ENCODE measurements at regions not wholly inside any gene's neighbourhood (a gene's known extent, or its start where the extent isn't known, plus 50 kb on each side); places are given as distances from the start of the nearest gene placed in this dataset.

GRCh38 chrX:124239324-124239723, 93.1 kb upstream of the TEX13D start:
- H3K27me3 ChIP-seq (ENCODE audit: insufficient read depth, poor library complexity, severe bottlenecking): no peaks in the 10 kb centered on the region
- no peak overlapping the region for H3K27ac ChIP-seq (replicated peaks)
- TF ChIP-seq CTCF (IDR thresholded peaks at IDR 0.05; ENCODE audit: insufficient read depth, low read length) (no peak), POLR2AphosphoS5 (IDR thresholded peaks at IDR 0.05; ENCODE audit: low read depth) (no peak)
- no peak overlapping the region for H3K4me3 ChIP-seq (replicated peaks; ENCODE audit: insufficient read depth, low read length)
- DNase-seq (ENCODE audit: low read depth in 1 of 2, low spot score in 1 of 2): no peak

GRCh38 chrX:124239911-124240310, 92.5 kb upstream of the TEX13D start:
- H3K27me3 ChIP-seq (ENCODE audit: insufficient read depth, poor library complexity, severe bottlenecking): no peaks in the 10 kb centered on the region
- DNase-seq (ENCODE audit: low read depth in 1 of 2, low spot score in 1 of 2): no peak
- no peak overlapping the region for H3K4me3 ChIP-seq (replicated peaks; ENCODE audit: insufficient read depth, low read length)
- no peak overlapping the region for H3K27ac ChIP-seq (replicated peaks)
- TF ChIP-seq POLR2AphosphoS5 (IDR thresholded peaks at IDR 0.05; ENCODE audit: low read depth) (no peak), CTCF (IDR thresholded peaks at IDR 0.05; ENCODE audit: insufficient read depth, low read length) (no peak), SPI1 (IDR thresholded peaks at IDR 0.05; ENCODE audit: borderline replicate concordance, low read depth) (no peak), REST (IDR thresholded peaks at IDR 0.05; ENCODE audit: insufficient replicate concordance, low read depth) (no peak), GABPA (IDR thresholded peaks at IDR 0.05; ENCODE audit: low read depth) (no peak)

GRCh38 chrX:124240422-124240821, 92.0 kb upstream of the TEX13D start:
- Histone ChIP-seq H3K27ac (replicated peaks) (no peak overlapping the region), H3K27me3 (ENCODE audit: insufficient read depth, poor library complexity, severe bottlenecking) (no peaks in the 10 kb centered on the region), H3K4me3 (replicated peaks; ENCODE audit: insufficient read depth, low read length) (no peak overlapping the region)
- DNase-seq (ENCODE audit: low read depth in 1 of 2, low spot score in 1 of 2): no peak
- no peak for TF ChIP-seq CTCF (IDR thresholded peaks at IDR 0.05; ENCODE audit: insufficient read depth, low read length)

- Histone ChIP-seq H3K27me3 (ENCODE audit: insufficient read depth, poor library complexity, severe bottlenecking) (no peaks in the 10 kb centered on the region), H3K27ac (replicated peaks) (no peak overlapping the region), H3K4me3 (replicated peaks; ENCODE audit: insufficient read depth, low read length) (no peak overlapping the region)
- no peak for DNase-seq (ENCODE audit: low read depth in 1 of 2, low spot score in 1 of 2)
- TF ChIP-seq POLR2AphosphoS5 (IDR thresholded peaks at IDR 0.05; ENCODE audit: low read depth): no peak
- TF ChIP-seq GABPA (IDR thresholded peaks at IDR 0.05; ENCODE audit: low read depth): no peak
- TF ChIP-seq CTCF (IDR thresholded peaks at IDR 0.05; ENCODE audit: insufficient read depth, low read length): no peak
- no peak for TF ChIP-seq SPI1 (IDR thresholded peaks at IDR 0.05; ENCODE audit: borderline replicate concordance, low read depth)
- TF ChIP-seq REST (IDR thresholded peaks at IDR 0.05; ENCODE audit: insufficient replicate concordance, low read depth): no peak
Measured at GRCh38 chrX:124242131-124242530, 90.3 kb upstream of the TEX13D start.
